ENCODE measurements at regions not wholly inside any gene's neighbourhood (a gene's known extent, or its start where the extent isn't known, plus 50 kb on each side); places are given as distances from the start of the nearest gene placed in this dataset.

- TF ChIP-seq CTCF (IDR thresholded peaks at IDR 0.05; ENCODE audit: borderline replicate concordance, extremely low read depth, low read length, poor library complexity, severe bottlenecking): no peak
- TF ChIP-seq EZH2 (IDR thresholded peaks at IDR 0.05; ENCODE audit: borderline replicate concordance, low read depth, low read length, severe bottlenecking): no peak
Observed at GRCh38 chr18:52150050-52150449, 189.9 kb upstream of the DCC start.
